ENCODE measurements at regions not wholly inside any gene's neighbourhood (a gene's known extent, or its start where the extent isn't known, plus 50 kb on each side); places are given as distances from the start of the nearest gene placed in this dataset.

- TF ChIP-seq CTCF (IDR thresholded peaks at IDR 0.05) (no peak), POLR2AphosphoS5 (IDR thresholded peaks at IDR 0.05) (no peak), POLR2A (IDR thresholded peaks at IDR 0.05) (no peak)
Measured at GRCh38 chr22:49323751-49324415, 503.8 kb downstream of the BRD1 start.
